ENCODE measurements at regions not wholly inside any gene's neighbourhood (a gene's known extent, or its start where the extent isn't known, plus 50 kb on each side); places are given as distances from the start of the nearest gene placed in this dataset.

DNA sequence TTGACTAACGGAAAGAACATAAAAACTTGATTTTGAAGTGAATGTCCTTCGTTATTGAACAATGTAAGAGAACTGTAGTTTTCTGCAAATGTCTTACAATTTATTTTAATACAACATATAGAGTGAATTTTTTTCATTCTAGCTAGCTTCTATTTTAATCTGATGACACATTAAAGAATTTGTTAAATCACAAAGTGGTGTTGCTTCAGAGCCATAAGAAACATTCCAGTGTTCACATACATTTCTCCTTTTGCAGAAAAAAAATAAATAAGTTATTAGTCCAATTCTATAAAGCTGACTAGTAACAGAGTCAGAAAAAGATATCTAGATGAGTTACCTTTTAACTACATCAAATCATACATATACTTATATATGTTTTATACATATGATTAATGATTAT, 914.3 kb upstream of the SLC39A10 start:
- no peak for DNase-seq (ENCODE audit: low spot score)
- ChIA-PET POLR2A (no interaction called here), CTCF (ENCODE audit: unreplicated experiment) (no interaction called here)
- no peak for TF ChIP-seq EZH2phosphoT487 (IDR thresholded peaks at IDR 0.05; ENCODE audit: borderline replicate concordance, low read depth, low read length)
- TF ChIP-seq, protein P1, sequence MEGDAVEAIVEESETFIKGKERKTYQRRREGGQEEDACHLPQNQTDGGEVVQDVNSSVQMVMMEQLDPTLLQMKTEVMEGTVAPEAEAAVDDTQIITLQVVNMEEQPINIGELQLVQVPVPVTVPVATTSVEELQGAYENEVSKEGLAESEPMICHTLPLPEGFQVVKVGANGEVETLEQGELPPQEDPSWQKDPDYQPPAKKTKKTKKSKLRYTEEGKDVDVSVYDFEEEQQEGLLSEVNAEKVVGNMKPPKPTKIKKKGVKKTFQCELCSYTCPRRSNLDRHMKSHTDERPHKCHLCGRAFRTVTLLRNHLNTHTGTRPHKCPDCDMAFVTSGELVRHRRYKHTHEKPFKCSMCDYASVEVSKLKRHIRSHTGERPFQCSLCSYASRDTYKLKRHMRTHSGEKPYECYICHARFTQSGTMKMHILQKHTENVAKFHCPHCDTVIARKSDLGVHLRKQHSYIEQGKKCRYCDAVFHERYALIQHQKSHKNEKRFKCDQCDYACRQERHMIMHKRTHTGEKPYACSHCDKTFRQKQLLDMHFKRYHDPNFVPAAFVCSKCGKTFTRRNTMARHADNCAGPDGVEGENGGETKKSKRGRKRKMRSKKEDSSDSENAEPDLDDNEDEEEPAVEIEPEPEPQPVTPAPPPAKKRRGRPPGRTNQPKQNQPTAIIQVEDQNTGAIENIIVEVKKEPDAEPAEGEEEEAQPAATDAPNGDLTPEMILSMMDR (conservative IDR thresholded peaks at IDR 0.05; ENCODE audit: low read length) = no peak
- Histone ChIP-seq H4K20me1 (ENCODE audit: insufficient read depth, low read length) (no peaks in the 10 kb centered on the region), H3K4me3 (ENCODE audit: low read depth, low read length, poor library complexity, severe bottlenecking) (no peak overlapping the region), H3K9me3 (ENCODE audit: low read length) (no peaks in the 10 kb centered on the region), H2AFZ (ENCODE audit: low read length) (no peak overlapping the region), H3K79me2 (ENCODE audit: insufficient read depth, low read depth, low read length) (no peaks in the 10 kb centered on the region), H3K4me1 (ENCODE audit: insufficient read depth, low read length, poor library complexity, severe bottlenecking) (no peaks in the 10 kb centered on the region), H3K36me3 (ENCODE audit: insufficient read depth, low read length) (no peaks in the 10 kb centered on the region), H3K27ac (ENCODE audit: low read depth, low read length, poor library complexity, severe bottlenecking) (no peak overlapping the region), H3K4me2 (ENCODE audit: low read length) (no peak overlapping the region), H3K9me2 (ENCODE audit: insufficient read depth, low read length) (no peaks in the 10 kb centered on the region)
- intact Hi-C loops (cut with micrococcal nuclease; ENCODE audit: unreplicated experiment) = no loop called here
- no TSS peak for BruUV-seq (replicated peaks)

DNA sequence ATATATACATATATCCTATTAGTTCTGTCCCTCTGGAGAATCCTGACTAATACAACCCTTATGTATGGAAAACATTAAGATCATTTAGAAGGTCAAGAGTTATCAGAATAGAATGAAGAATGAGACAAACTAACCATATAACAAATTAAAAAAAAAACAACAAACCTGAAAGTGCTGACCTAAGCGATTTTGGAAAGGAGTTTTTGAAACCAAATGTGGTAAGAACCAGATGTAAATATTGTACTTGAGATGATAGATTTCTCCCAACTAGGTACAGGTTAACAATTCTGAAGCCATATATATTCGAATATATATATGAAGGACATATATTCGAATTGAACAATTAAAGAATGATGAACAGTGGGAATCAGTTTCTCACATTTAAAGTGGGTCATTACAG, 917.8 kb upstream of the SLC39A10 start:
- H3K27ac ChIP-seq (ENCODE audit: low read depth, low read length, poor library complexity, severe bottlenecking) = no peak overlapping the region
- no peak overlapping the region for H2AFZ ChIP-seq (ENCODE audit: low read length)
- POLR2A ChIA-PET = no interaction called here
- H3K4me2 ChIP-seq (ENCODE audit: low read length) = no peak overlapping the region
- CTCF ChIA-PET (ENCODE audit: unreplicated experiment) = no interaction called here
- BruUV-seq (replicated peaks) = no TSS peak
- no peaks in the 10 kb centered on the region for H3K9me3 ChIP-seq (ENCODE audit: low read length)
- no peaks in the 10 kb centered on the region for H3K4me1 ChIP-seq (ENCODE audit: insufficient read depth, low read length, poor library complexity, severe bottlenecking)
- H3K79me2 ChIP-seq (ENCODE audit: insufficient read depth, low read depth, low read length) = no peaks in the 10 kb centered on the region
- no peaks in the 10 kb centered on the region for H4K20me1 ChIP-seq (ENCODE audit: insufficient read depth, low read length)
- TF ChIP-seq EZH2phosphoT487 (IDR thresholded peaks at IDR 0.05; ENCODE audit: borderline replicate concordance, low read depth, low read length) = no peak
- TF ChIP-seq, protein P1 (conservative IDR thresholded peaks at IDR 0.05; ENCODE audit: low read length) = no peak
- no peaks in the 10 kb centered on the region for H3K9me2 ChIP-seq (ENCODE audit: insufficient read depth, low read length)
- no peak for DNase-seq (ENCODE audit: low spot score)
- intact Hi-C loops (cut with micrococcal nuclease; ENCODE audit: unreplicated experiment) = no loop called here
- no peak overlapping the region for H3K4me3 ChIP-seq (ENCODE audit: low read depth, low read length, poor library complexity, severe bottlenecking)
- no peaks in the 10 kb centered on the region for H3K36me3 ChIP-seq (ENCODE audit: insufficient read depth, low read length)

DNA sequence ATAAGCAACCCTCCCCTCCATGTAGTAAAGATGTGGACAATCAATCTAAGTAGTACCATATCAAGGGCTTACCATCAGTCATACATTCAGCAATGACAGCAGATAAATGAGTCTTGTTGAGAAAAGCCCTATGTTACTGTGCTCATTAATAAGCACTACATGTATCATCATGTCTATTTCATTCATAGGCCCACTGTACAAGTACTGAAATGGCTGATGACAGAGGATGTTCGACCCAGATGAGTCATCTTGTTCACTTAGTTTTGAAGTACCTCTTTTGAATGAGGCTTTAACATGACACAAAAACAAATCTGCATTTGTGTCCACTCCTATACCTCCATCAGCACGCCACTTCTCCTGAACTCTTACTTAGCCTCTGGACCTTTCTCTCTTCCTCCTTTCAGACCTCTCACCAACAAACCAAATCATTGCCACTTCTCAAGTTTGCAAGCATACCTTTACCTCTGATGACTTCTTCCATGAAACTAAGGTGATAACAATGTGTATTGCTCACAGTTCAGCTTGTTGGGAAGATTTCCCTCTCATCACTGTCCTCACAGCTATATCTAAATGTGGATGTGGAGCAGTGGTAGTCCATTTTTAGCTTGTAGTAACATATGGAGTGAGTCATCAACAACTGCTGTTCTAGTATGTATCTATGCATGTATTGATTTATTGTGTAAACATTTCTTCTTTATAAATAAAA, 921.0 kb upstream of the SLC39A10 start:
- BruUV-seq (replicated peaks) = no TSS peak

More for the DNA sequence above, 921.0 kb upstream of the SLC39A10 start:
- DNase-seq (ENCODE audit: low spot score) = no peak
- Histone ChIP-seq H3K36me3 (ENCODE audit: insufficient read depth, low read length) (no peaks in the 10 kb centered on the region), H3K9me3 (ENCODE audit: low read length) (no peaks in the 10 kb centered on the region), H3K4me3 (ENCODE audit: low read depth, low read length, poor library complexity, severe bottlenecking) (no peak overlapping the region), H3K9me2 (ENCODE audit: insufficient read depth, low read length) (no peaks in the 10 kb centered on the region), H3K79me2 (ENCODE audit: insufficient read depth, low read depth, low read length) (no peaks in the 10 kb centered on the region), H2AFZ (ENCODE audit: low read length) (no peak overlapping the region), H4K20me1 (ENCODE audit: insufficient read depth, low read length) (no peaks in the 10 kb centered on the region), H3K4me1 (ENCODE audit: insufficient read depth, low read length, poor library complexity, severe bottlenecking) (no peaks in the 10 kb centered on the region), H3K4me2 (ENCODE audit: low read length) (no peak overlapping the region), H3K27ac (ENCODE audit: low read depth, low read length, poor library complexity, severe bottlenecking) (no peak overlapping the region)
- POLR2A ChIA-PET = no interaction called here
- intact Hi-C loops (cut with micrococcal nuclease; ENCODE audit: unreplicated experiment) = no loop called here
- CTCF ChIA-PET (ENCODE audit: unreplicated experiment) = no interaction called here
- TF ChIP-seq, protein P1 (conservative IDR thresholded peaks at IDR 0.05; ENCODE audit: low read length) = no peak
- TF ChIP-seq EZH2phosphoT487 (IDR thresholded peaks at IDR 0.05; ENCODE audit: borderline replicate concordance, low read depth, low read length) = no peak
